DND-41 (cell line): ENCODE measurements at regions not wholly inside any gene's neighbourhood (a gene's known extent, or its start where the extent isn't known, plus 50 kb on each side); places are given as distances from the start of the nearest gene placed in this dataset.

ENCODE experiments used
- EZH2 ChIP-seq: IDR thresholded peaks from 3 replicates; pipeline ENCODE4 v1.6.1; 2012; ENCODE audit warnings: borderline replicate concordance, low read depth, mild to moderate bottlenecking, moderate library complexity, low read length, inconsistent platforms; ENCODE audit not compliant: severe bottlenecking
- TF ChIP-seq, protein P1 (sequence below): IDR thresholded peaks from 2 replicates; pipeline ENCODE4 v1.5.1; 2012; ENCODE audit warnings: borderline replicate concordance, low read length, moderate library complexity, mild to moderate bottlenecking; ENCODE audit not compliant: poor library complexity, severe bottlenecking; ENCODE audit errors: extremely low read depth

DNA sequence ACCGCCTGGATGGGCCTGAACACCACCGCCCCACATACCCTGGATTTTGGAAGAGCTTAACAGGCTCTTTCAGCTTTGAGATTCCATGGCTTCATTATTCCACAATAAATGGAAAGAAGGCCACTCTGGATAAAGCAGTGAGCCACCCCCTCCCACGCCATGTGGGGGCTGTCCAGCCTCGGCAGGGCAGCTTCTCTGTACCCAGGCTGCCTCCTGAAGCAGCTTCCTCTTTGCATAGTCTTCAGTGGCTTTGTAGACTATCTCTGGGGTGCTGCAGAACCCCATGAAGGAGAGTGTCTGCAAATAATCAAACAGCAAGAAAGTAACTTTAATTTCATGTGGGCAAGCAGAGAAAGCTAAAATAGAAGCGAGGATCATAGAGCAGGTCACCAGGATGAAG, 96.6 kb upstream of the NXT1 start:
- TF ChIP-seq, protein P1, sequence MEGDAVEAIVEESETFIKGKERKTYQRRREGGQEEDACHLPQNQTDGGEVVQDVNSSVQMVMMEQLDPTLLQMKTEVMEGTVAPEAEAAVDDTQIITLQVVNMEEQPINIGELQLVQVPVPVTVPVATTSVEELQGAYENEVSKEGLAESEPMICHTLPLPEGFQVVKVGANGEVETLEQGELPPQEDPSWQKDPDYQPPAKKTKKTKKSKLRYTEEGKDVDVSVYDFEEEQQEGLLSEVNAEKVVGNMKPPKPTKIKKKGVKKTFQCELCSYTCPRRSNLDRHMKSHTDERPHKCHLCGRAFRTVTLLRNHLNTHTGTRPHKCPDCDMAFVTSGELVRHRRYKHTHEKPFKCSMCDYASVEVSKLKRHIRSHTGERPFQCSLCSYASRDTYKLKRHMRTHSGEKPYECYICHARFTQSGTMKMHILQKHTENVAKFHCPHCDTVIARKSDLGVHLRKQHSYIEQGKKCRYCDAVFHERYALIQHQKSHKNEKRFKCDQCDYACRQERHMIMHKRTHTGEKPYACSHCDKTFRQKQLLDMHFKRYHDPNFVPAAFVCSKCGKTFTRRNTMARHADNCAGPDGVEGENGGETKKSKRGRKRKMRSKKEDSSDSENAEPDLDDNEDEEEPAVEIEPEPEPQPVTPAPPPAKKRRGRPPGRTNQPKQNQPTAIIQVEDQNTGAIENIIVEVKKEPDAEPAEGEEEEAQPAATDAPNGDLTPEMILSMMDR, result no peak
- no peak for TF ChIP-seq EZH2
